HG02623 (cell line): ENCODE measurements at regions not wholly inside any gene's neighbourhood (a gene's known extent, or its start where the extent isn't known, plus 50 kb on each side); places are given as distances from the start of the nearest gene placed in this dataset.

Experiments
- ATAC-seq: cut with Tn5 transposase; IDR thresholded peaks from one replicate; pipeline ENCODE4 v1.9.1; 2021; ENCODE audit warnings: moderate library complexity; ENCODE audit not compliant: unreplicated experiment

DNA sequence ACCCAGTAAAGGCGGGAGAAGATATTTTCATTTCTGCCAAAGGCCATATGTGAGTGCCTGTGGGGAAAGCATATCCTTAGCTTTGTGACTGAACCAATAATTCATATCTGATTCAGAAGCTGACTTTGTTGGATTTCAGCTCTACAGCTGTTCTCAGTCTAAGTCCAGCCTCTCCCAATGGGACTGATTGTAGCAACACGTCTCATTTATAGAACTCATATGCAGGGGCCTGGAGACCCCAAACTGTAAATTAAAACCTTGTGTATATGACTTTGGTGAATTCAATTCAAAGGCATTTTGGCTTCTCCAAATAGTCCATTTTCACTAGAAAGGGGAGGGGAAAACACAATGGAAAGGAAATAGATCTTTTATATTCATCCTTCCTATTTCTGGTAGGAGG is 250.4 kb upstream of the SORL1-AS1 start:
- ATAC-seq, result no peak

DNA sequence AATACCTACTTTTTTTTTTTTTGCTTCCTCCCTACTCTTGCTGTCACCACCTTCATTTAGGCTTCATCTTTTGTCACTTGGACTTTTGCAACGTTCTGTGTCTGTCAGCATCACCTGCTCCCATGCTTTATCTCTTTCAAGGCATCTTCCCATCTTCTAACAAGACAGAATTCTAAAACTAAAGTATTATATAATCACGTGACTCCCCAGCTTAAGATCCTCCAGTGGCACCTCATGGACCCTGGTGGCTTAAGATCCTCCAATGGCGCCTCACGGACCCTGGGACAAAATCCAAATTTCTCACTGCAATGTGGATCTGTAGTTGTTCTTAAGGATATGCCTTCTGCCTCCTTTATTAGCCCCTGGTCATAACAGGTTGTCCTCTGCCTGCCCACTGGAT is 248.2 kb upstream of the SORL1-AS1 start:
- ATAC-seq, result no peak

DNA sequence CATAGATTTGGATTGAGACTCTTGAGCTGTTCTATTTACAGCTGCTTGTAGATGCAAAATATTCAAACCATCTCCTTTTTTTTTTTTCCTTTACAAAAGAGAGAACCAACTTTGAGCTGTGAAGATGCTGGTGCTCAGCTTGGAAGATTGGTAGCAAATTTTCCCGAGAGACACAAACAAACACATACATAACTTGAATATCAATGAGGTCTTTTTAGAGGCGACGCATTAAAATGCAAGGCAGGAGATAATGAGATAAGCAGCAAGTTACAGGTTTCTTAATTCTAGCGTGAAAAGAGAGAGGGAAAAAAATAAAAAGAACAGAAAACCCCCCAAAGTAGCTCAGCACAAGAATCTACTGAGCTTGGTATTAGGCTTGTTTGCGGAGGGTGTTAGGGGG is 247.0 kb upstream of the SORL1-AS1 start:
- no peak for ATAC-seq

DNA sequence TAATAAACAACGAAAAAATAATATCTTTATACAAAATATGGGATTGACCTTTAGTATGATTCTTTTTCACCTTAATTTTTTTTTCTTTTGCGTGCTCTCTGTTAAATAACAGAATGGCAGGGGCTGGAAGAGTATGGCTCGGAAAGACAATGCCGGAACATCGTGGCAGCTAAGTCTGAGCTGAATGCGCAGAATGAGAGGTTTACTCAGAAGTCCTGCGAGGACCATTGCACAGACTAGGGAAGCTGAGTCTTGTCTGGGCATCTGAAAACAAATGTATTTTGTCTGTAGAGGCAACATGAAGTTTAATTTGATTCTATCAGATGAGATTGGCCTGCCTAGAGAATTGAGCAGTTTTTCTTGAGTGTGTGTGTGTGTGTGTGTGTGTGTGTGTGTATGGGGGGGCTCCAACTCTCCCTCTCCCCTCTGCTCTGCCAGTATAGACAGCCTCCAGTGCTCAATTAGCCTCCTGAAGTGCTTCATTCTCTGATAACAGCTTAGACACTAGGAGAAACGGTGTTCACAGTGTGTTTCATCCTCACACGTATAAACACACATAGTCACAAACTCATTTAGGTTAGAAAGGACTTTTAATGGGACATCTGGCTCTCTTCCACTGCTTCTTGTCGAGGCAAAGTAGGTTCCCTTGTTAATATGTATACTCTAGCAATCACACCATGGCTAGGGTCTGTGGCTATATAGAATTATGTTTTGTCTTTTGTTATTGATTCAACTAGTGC is 244.3 kb upstream of the SORL1-AS1 start:
- ATAC-seq, result no peak

DNA sequence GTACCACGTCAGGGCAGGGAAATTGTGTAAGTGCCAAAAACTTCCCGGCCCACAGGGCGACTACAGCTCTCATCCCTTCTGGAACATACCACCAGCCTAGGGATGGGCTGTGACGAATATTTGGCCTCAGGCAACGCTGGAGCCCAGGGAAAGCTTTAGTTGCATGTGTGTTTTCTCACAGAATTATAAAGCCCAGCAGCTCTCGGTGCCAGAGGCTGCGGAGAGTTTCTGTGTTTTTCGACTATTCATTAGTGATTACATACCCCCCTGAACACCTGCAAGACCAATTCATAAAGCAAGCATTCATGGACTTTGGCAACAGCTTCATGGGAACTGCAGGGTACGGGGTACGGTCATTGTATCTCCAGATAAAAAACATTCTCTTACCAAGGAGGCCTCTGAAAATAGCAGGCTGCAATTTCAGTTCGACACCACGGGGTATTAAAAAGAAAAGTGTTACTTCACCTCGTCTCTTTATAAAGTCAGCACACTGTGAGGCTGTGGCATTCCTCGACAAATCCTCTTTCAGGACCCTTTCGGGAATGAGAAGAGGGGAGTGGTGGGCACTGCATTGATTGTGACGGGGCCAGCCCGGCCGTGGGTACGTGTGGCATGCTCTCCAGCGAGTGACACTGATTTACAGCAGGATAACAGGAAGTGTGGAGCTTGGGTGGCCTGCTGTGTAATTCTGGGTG is 243.6 kb upstream of the SORL1-AS1 start:
- ATAC-seq, result no peak

DNA sequence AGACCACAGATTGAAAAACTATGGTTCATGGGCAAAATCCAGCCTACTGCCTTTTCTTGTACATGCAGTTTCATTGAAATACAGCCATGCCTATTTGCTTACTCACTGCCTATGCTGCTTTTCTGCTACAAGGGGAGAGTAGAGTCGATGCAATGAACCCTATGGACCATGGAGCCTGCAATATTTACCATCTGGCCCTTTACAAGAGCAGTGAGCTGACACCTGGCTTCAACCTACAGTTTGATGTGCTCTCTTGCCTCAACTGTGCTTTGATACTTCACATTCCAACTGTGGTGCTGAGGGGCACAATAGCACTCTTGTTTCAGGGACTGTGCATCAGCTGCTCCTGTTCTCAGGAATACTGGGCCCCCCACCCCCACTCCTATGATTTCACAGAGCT is 239.5 kb upstream of the SORL1-AS1 start:
- no peak for ATAC-seq

DNA sequence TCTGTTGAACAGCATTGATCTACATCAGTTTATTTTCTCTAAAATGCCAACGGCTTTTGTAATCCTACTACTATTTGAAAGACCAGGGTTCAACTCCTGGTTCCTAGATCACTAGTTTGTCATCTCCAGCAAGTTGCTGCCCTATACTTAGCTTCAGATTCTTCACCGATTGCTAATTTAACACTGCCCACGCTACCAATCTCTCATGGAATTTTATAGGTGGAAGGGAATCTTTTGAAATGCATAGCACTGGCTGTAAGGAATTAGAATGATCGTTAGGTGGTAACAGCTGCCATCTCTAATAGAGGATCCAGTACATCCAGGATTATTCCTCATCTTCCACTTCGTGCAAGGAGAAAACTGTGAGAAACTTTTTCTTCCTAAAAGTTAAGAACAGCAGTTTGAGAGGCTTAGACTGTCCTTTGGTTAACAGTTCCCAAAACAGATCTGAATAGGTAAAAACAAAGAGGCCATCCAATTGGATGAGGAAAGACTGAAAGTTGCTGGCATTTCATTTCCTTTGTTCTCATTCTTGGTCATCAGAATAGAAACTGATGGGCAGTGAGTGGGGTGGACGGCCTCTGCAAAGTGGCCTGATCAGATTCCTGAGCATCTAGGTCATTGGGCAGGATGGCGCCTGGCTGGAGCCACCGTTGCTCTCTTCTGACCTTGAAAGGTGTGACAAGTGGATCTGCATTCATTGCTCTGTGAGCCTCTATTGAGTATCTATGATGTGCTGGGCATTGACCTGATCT is 236.3 kb upstream of the SORL1-AS1 start:
- no peak for ATAC-seq

DNA sequence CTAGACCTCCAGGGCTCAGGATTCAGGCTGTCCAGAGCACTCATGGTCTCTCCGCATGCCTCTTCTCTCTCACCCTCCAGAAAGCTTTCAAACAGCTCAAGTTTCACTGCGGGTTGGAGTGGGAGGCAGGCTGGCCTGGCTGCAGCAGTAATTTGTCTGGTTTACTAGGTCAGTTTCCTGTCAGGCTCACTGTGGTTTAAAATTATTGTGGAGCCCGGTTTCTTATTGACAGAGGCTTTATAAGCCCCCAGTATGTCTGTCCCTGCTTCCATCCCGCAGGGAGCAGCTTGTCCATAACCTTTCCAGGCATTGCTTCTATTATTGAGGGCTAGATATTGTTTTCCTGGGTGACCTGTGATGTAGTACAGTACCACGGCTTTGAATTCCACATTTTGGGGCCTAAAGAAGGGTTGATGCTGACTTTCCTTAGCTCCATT is 235.3 kb upstream of the SORL1-AS1 start:
- ATAC-seq, result no peak

DNA sequence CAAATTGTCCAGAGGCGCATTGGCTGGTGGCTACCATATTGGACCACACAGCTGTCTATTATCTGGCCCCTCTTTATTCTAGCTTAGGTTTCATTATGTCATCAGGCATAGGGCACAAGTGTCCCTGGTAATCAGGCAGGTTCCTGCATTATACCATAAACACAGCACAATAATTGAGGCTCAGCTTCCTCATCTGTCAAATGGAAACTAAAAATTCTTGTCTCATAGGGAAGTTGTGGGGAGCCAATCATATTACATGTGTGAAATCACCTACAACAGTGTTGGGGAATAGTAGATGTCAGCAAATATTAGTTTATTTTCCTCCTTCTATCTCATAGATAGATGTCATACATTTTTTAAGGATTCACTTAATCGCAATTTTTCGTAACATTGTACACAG is 231.0 kb upstream of the SORL1-AS1 start:
- ATAC-seq, result no peak
